NOMO-1 treated with dmso at 0.1 percent for 144 hours (cell line): ENCODE measurements at regions not wholly inside any gene's neighbourhood (a gene's known extent, or its start where the extent isn't known, plus 50 kb on each side); places are given as distances from the start of the nearest gene placed in this dataset.

ENCODE experiments used
- DNase-seq: peaks from one replicate; lab custom pipeline; 2025; ENCODE audit not compliant: unreplicated experiment; lab: John Stamatoyannopoulos, UW

GRCh38 chr18:71798986-71799673 lies 745.0 kb downstream of the CBLN2 start:
- no peak for DNase-seq

GRCh38 chr18:71797554-71797953 lies 746.6 kb downstream of the CBLN2 start:
- DNase-seq, result no peak

- DNase-seq, result no peak
These were observed 759.4 kb downstream of the CBLN2 start for GRCh38 chr18:71784777-71785176.

GRCh38 chr18:71760541-71760940 lies 783.6 kb downstream of the CBLN2 start:
- no peak for DNase-seq

- no peak for DNase-seq
These were observed 789.9 kb downstream of the CBLN2 start for GRCh38 chr18:71754246-71754645.

- DNase-seq, result no peak
These were observed 800.5 kb downstream of the CBLN2 start for GRCh38 chr18:71743634-71744033.

- DNase-seq, result no peak
These were observed 814.5 kb downstream of the CBLN2 start for GRCh38 chr18:71729611-71730010.

GRCh38 chr18:71727909-71728308 lies 816.2 kb downstream of the CBLN2 start:
- no peak for DNase-seq

- DNase-seq, result no peak
These were observed 818.9 kb downstream of the CBLN2 start for GRCh38 chr18:71725256-71725655.

- no peak for DNase-seq
These were observed 836.1 kb downstream of the CBLN2 start for GRCh38 chr18:71707985-71708500.

- no peak for DNase-seq
These were observed 836.7 kb downstream of the CBLN2 start for GRCh38 chr18:71707400-71707799.

- no peak for DNase-seq
These were observed 854.6 kb downstream of the CBLN2 start for GRCh38 chr18:71689416-71690160.

- no peak for DNase-seq
These were observed 861.6 kb downstream of the CBLN2 start for GRCh38 chr18:71682591-71682990.

GRCh38 chr18:71678144-71678543 lies 866.0 kb downstream of the CBLN2 start:
- no peak for DNase-seq

- no peak for DNase-seq
These were observed 870.2 kb downstream of the CBLN2 start for GRCh38 chr18:71673954-71674353.

GRCh38 chr18:71673498-71673897 lies 870.6 kb downstream of the CBLN2 start:
- no peak for DNase-seq

GRCh38 chr18:71666481-71666880 lies 877.7 kb downstream of the CBLN2 start:
- no peak for DNase-seq

GRCh38 chr18:71665131-71665530 lies 879.0 kb downstream of the CBLN2 start:
- no peak for DNase-seq

- no peak for DNase-seq
These were observed 900.3 kb downstream of the CBLN2 start for GRCh38 chr18:71643822-71644221.

- no peak for DNase-seq
These were observed 913.4 kb downstream of the CBLN2 start for GRCh38 chr18:71630696-71631095.

GRCh38 chr18:71625556-71626090 lies 918.5 kb downstream of the CBLN2 start:
- no peak for DNase-seq

- DNase-seq, result no peak
These were observed 945.8 kb downstream of the CBLN2 start for GRCh38 chr18:71598374-71598773.
